Peyer's patch (tissue), 4 donors: ENCODE measurements at regions not wholly inside any gene's neighbourhood (a gene's known extent, or its start where the extent isn't known, plus 50 kb on each side); places are given as distances from the start of the nearest gene placed in this dataset.

Experiments
- CTCF ChIP-seq, 6 experiments: fragments of 450-650 bp in 4 of 6; fragments of 200-600 bp in 2 of 6; sonication (generic) in 1 of 6; IDR thresholded peaks; one replicate each; pipeline ENCODE4 v1.5.1; 2017 to 2019; ENCODE audit warnings: antibody characterized with exemption in 6 of 6, mild to moderate bottlenecking in 3 of 6, moderate library complexity in 1 of 6
- POLR2A ChIP-seq, 2 donors: fragments of 450-650 bp; IDR thresholded peaks; one replicate each; pipeline ENCODE4 v1.5.1; 2017; ENCODE audit warnings: antibody characterized with exemption in 2 of 2, mild to moderate bottlenecking in 2 of 2, moderate library complexity in 2 of 2

- TF ChIP-seq CTCF (IDR thresholded peaks at IDR 0.05) (no peak), POLR2A (IDR thresholded peaks at IDR 0.05) (no peak)
Observed at GRCh38 chr20:57800791-57801430, 91.1 kb upstream of the PMEPA1 start.
